GM12878 (cell line): ENCODE measurements at regions not wholly inside any gene's neighbourhood (a gene's known extent, or its start where the extent isn't known, plus 50 kb on each side); places are given as distances from the start of the nearest gene placed in this dataset.

Experiments used
- ATAC-seq: fragments of 200-7000 bp; cut with Tn5 transposase; 3 replicates; pipeline ENCODE4 v1.9.1; 2020; ENCODE audit warnings: mild to moderate bottlenecking, moderate library complexity
- BruUV-seq: library from RNA; stranded (reverse); fragments of 400-500 nt; replicated peaks from 2 replicates; lab custom pipeline; 2021; lab: Mats Ljungman, UMichigan
- CTCF ChIA-PET: fragments of 300-600 bp; sonication (Branson Sonifier 250); formaldehyde crosslinking; extraction: SDS; loops from one replicate; lab custom pipeline; 2021; ENCODE audit warnings: inconsistent platforms; lab: Yijun Ruan, JAX
- POLR2A ChIA-PET: fragments of 350-600 bp; formaldehyde crosslinking; extraction: SDS; loops from one replicate; lab custom pipeline; 2021; ENCODE audit warnings: inconsistent platforms; lab: Charles Lee
- RAD21 ChIA-PET: fragments of 300-600 bp; sonication (Branson Sonifier 250); formaldehyde crosslinking; loops from one replicate; lab custom pipeline; 2023; ENCODE audit warnings: antibody characterized with exemption; ENCODE audit not compliant: unreplicated experiment; lab: Charles Lee
- SMC1A ChIA-PET: fragments of 300-600 bp; sonication (Branson Sonifier 250); formaldehyde crosslinking; loops from one replicate; lab custom pipeline; 2023; ENCODE audit not compliant: unreplicated experiment, uncharacterized antibody; lab: Charles Lee
- DNase-seq: peaks from one replicate; pipeline ENCODE4 v3.0.0-alpha.2; 2011; ENCODE audit warnings: low read depth, low spot score
- FAIRE-seq: peaks from 3 replicates; lab custom pipeline; 2011; peaks lifted over from hg19 to GRCh38; lab: Jason Lieb, UNC
- H2AFZ ChIP-seq: 2 replicates; pipeline ENCODE4 v1.6.0; 2011; ENCODE audit warnings: low read depth, low read length, control low read depth; ENCODE audit not compliant: control insufficient read depth
- H3K27ac ChIP-seq: 2 replicates; pipeline ENCODE4 v1.5.1; 2011; ENCODE audit warnings: control low read depth; ENCODE audit not compliant: control insufficient read depth, insufficient read depth
- H3K27me3 ChIP-seq, 2 experiments: replicated peaks in 1 of 2; 2 replicates each; pipeline versions ENCODE4 v1.6.0 to v1.6.1; 2011; ENCODE audit warnings: low read length in 1 of 2; ENCODE audit not compliant: control insufficient read depth in 2 of 2, insufficient read depth in 2 of 2
- H3K36me3 ChIP-seq, 2 experiments: 2 replicates each; pipeline ENCODE4 v1.5.1; 2011; ENCODE audit warnings: low read length in 1 of 2; ENCODE audit not compliant: control insufficient read depth in 2 of 2, insufficient read depth in 2 of 2
- H3K4me1 ChIP-seq: 2 replicates; pipeline ENCODE4 v1.6.1; 2011; ENCODE audit warnings: mild to moderate bottlenecking, low read length, moderate library complexity, mixed read lengths; ENCODE audit not compliant: control insufficient read depth, insufficient read depth
- H3K4me2 ChIP-seq: 2 replicates; pipeline ENCODE4 v1.6.0; 2011; ENCODE audit warnings: control low read depth; ENCODE audit not compliant: control insufficient read depth, insufficient read depth
- H3K4me3 ChIP-seq: fragments of 200-600 bp; sonication (generic); 2 replicates; pipeline ENCODE4 v1.5.1; 2016
- H3K79me2 ChIP-seq: 2 replicates; pipeline ENCODE4 v1.6.0; 2011; ENCODE audit warnings: low read length; ENCODE audit not compliant: control insufficient read depth, insufficient read depth
- H3K9ac ChIP-seq: 2 replicates; pipeline ENCODE4 v1.8.0; 2011; ENCODE audit warnings: low read length, control low read depth, mixed read lengths; ENCODE audit not compliant: control insufficient read depth, insufficient read depth
- H3K9me3 ChIP-seq: replicated peaks from 3 replicates; pipeline ENCODE4 v1.5.1; 2011; ENCODE audit warnings: mild to moderate bottlenecking, low read length; ENCODE audit not compliant: control insufficient read depth, insufficient read depth
- H4K20me1 ChIP-seq: 2 replicates; pipeline ENCODE4 v1.6.0; 2011; ENCODE audit not compliant: control insufficient read depth, insufficient read depth
- EP300 ChIP-seq, 2 experiments: fragments of 150-350 bp in 1 of 2; IDR thresholded peaks; 2 replicates each; pipeline ENCODE4 v1.6.1; 2011 to 2012; ENCODE audit warnings: low read depth in 2 of 2, low read length in 2 of 2, borderline replicate concordance in 1 of 2, improper control_type of control experiment in 1 of 2, inconsistent platforms in 1 of 2; ENCODE audit not compliant: control insufficient read depth in 1 of 2
- ESRRA ChIP-seq: IDR thresholded peaks from 2 replicates; pipeline ENCODE4 v1.6.1; 2012; ENCODE audit warnings: mild to moderate bottlenecking, low read length, improper control_type of control experiment
- HCFC1 ChIP-seq: fragments of 150-350 bp; IDR thresholded peaks from 2 replicates; pipeline ENCODE4 v1.6.1; 2014; ENCODE audit warnings: low read length
- HDGF ChIP-seq: fragments of 450-650 bp; IDR thresholded peaks from 2 replicates; pipeline ENCODE4 v1.6.1; 2016; ENCODE audit warnings: antibody characterized with exemption
- IRF4 ChIP-seq: IDR thresholded peaks from 2 replicates; pipeline ENCODE4 v1.6.1; 2011; ENCODE audit warnings: low read depth, low read length
- PAX5 ChIP-seq: IDR thresholded peaks from 2 replicates; pipeline ENCODE4 v1.6.1; 2011; ENCODE audit warnings: low read depth, low read length, borderline replicate concordance
- SRF ChIP-seq, 2 experiments: IDR thresholded peaks; 2 replicates each; pipeline ENCODE4 v1.6.1; 2011; ENCODE audit warnings: low read depth in 2 of 2, low read length in 2 of 2, mild to moderate bottlenecking in 1 of 2, moderate library complexity in 1 of 2
- TCF12 ChIP-seq: IDR thresholded peaks from 2 replicates; pipeline ENCODE4 v1.6.1; 2011; ENCODE audit warnings: low read depth, mild to moderate bottlenecking, low read length
- ZBTB33 ChIP-seq: fragments of 450-650 bp; IDR thresholded peaks from 2 replicates; pipeline ENCODE4 v1.6.1; 2017; ENCODE audit warnings: mild to moderate bottlenecking
- ZNF24 ChIP-seq: fragments of 450-650 bp; IDR thresholded peaks from 2 replicates; pipeline ENCODE4 v1.6.1; 2017; ENCODE audit warnings: antibody characterized with exemption, mild to moderate bottlenecking
- WGBS: methylation state at CpG from one replicate; pipeline ENCODE4 v1.1.6; 2016; ENCODE audit warnings: low lambda C conversion rate; ENCODE audit not compliant: insufficient replicate concordance, insufficient coverage; ENCODE audit errors: missing lambda C conversion rate; 5-methylcytosine and 5-hydroxymethylcytosine counted together
- in situ Hi-C: fragments of 300-500 bp; cut with MboI; formaldehyde crosslinking; loops from 9 replicates; pipeline ENCODE4 v1.14.3; 2018; ENCODE audit warnings: mixed read lengths
- intact Hi-C: fragments of 100-400 bp; cut with micrococcal nuclease; formaldehyde crosslinking; loops from one replicate; pipeline ENCODE4 v1.14.2; 2022; ENCODE audit not compliant: unreplicated experiment
- TF ChIP-seq, protein P1 (sequence below): fragments of 150-350 bp; IDR thresholded peaks from 2 replicates; pipeline ENCODE4 v1.6.1; 2014; ENCODE audit warnings: mild to moderate bottlenecking, low read depth, low read length

DNA sequence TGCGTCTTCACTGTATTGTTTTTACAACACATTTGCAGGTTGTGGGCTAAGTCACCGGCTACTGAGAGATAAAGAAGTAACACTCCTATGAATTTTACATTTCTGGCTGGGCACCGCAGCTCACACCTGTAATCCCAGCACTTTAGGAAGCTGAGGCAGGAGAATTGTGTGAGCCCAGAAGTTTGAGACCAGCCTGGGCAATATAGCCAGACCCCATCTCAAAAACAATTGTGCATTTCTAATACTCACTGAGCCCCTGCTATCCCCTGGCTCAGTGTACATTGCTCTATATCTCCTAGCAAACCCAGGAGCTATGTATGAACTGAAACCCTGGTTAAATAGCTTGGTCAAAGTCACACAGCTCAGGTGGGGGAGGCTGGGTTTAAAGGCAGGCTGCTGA is 108.7 kb downstream of the ZNF281 start:
- WGBS = 74% methylated on average over 3 of the region's 3 CpGs
- no TSS peak for BruUV-seq
- ChIA-PET CTCF (interaction anchor here (0.7 to 3.9 kb wide), 12 partner anchors 20 to 233 kb away, joined by 3 to 23 read pairs (median 4); no protein-coding TSS in a partner anchor), RAD21 (interaction anchor here (0.9 to 1.6 kb wide), 5 partner anchors 147 to 208 kb away, joined by 3 to 4 read pairs (median 4); no protein-coding TSS in a partner anchor), POLR2A (no interaction called here), SMC1A (interaction anchor here (1.0 to 1.8 kb wide), 5 partner anchors 37 to 191 kb away, joined by 3 to 6 read pairs (median 3); no protein-coding TSS in a partner anchor)
- H2AFZ ChIP-seq = no peak overlapping the region
- peaks cover 12% of the 10 kb centered on the region for H3K4me1 ChIP-seq
- no peak for FAIRE-seq
- H4K20me1 ChIP-seq = no peaks in the 10 kb centered on the region
- no peak for DNase-seq
- peaks cover 0 to 4% of the 10 kb centered on the region in 2 experiments; a peak in 2 of 4 replicates for H3K27me3 ChIP-seq
- H3K9ac ChIP-seq = no peak overlapping the region
- no peak overlapping the region for H3K4me2 ChIP-seq
- H3K79me2 ChIP-seq = no peaks in the 10 kb centered on the region
- no peak overlapping the region for H3K27ac ChIP-seq
- in situ Hi-C loops (no loop called here), intact Hi-C loops (no loop called here)
- H3K36me3 ChIP-seq = no peaks in the 10 kb centered on the region
- H3K4me3 ChIP-seq = no peak overlapping the region
- no peak for TF ChIP-seq HCFC1
- no peak for TF ChIP-seq EP300 (IDR thresholded peaks at IDR 0.05; ENCODE audit: borderline replicate concordance in 1 of 2, control insufficient read depth in 1 of 2, low read depth in 2 of 2, low read length in 2 of 2)
- TF ChIP-seq, protein P1, sequence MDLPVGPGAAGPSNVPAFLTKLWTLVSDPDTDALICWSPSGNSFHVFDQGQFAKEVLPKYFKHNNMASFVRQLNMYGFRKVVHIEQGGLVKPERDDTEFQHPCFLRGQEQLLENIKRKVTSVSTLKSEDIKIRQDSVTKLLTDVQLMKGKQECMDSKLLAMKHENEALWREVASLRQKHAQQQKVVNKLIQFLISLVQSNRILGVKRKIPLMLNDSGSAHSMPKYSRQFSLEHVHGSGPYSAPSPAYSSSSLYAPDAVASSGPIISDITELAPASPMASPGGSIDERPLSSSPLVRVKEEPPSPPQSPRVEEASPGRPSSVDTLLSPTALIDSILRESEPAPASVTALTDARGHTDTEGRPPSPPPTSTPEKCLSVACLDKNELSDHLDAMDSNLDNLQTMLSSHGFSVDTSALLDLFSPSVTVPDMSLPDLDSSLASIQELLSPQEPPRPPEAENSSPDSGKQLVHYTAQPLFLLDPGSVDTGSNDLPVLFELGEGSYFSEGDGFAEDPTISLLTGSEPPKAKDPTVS = no peak
- TF ChIP-seq IRF4 = no peak
- no peak for TF ChIP-seq HDGF
- TF ChIP-seq SRF (IDR thresholded peaks at IDR 0.05; ENCODE audit: low read depth in 2 of 2, low read length in 2 of 2) = no peak
- no peak for TF ChIP-seq ZNF24
- no peak for TF ChIP-seq ESRRA
- TF ChIP-seq ZBTB33 = no peak
- no peak for TF ChIP-seq PAX5
- no peak for TF ChIP-seq TCF12
- H3K9me3 ChIP-seq = no peaks in the 10 kb centered on the region
- peak; percentile 19; the same call in 2 of the 3 replicates for ATAC-seq
